HepG2 (cell line): ENCODE measurements at regions not wholly inside any gene's neighbourhood (a gene's known extent, or its start where the extent isn't known, plus 50 kb on each side); places are given as distances from the start of the nearest gene placed in this dataset.

Experiments
- ARID4A ChIP-seq: sonication (generic); formaldehyde crosslinking; IDR thresholded peaks from 2 replicates; pipeline ENCODE4 v1.5.0; 2020; ENCODE audit warnings: mild to moderate bottlenecking, missing genetic modification reagents, borderline replicate concordance
- BRD4 ChIP-seq: sonication (generic); formaldehyde crosslinking; IDR thresholded peaks from 2 replicates; pipeline ENCODE4 v1.4.0; 2020; ENCODE audit warnings: missing genetic modification reagents
- CBX2 ChIP-seq, 2 experiments: fragments of 200-600 bp in 1 of 2; sonication (generic); formaldehyde crosslinking in 1 of 2; IDR thresholded peaks; 2 replicates each; pipeline versions ENCODE4 v1.7.0 to v1.8.1; 2018 to 2022; ENCODE audit warnings: low read depth in 2 of 2, low read length in 1 of 2, mild to moderate bottlenecking in 1 of 2, missing genetic modification reagents in 1 of 2
- MED13 ChIP-seq: sonication (generic); formaldehyde crosslinking; IDR thresholded peaks from 2 replicates; pipeline ENCODE4 v1.5.0; 2020; ENCODE audit warnings: missing genetic modification reagents
- PLRG1 ChIP-seq: fragments of 450-650 bp; conservative IDR thresholded peaks from 2 replicates; pipeline ENCODE4 v1.6.1; 2016
- ZNF318 ChIP-seq: sonication (generic); formaldehyde crosslinking; IDR thresholded peaks from 2 replicates; pipeline ENCODE4 v1.4.0; 2020; ENCODE audit warnings: mild to moderate bottlenecking, missing genetic modification reagents
- ZSCAN9 ChIP-seq: IDR thresholded peaks from 2 replicates; pipeline ENCODE4 v1.6.1; 2016; ENCODE audit warnings: borderline replicate concordance
- TF ChIP-seq, protein P1 (sequence below): sonication (generic); formaldehyde crosslinking; conservative IDR thresholded peaks from 2 replicates; pipeline ENCODE4 v1.8.1; 2023; ENCODE audit warnings: missing genetic modification reagents

- TF ChIP-seq ZNF318 (CRISPR knock-in tag) (no peak), PLRG1 (no peak), MED13 (no peak), CBX2 (IDR thresholded peaks at IDR 0.05; ENCODE audit: low read depth, low read length) (no peak), CBX2 (CRISPR knock-in tag; IDR thresholded peaks at IDR 0.05; ENCODE audit: low read depth) (no peak), ARID4A (CRISPR knock-in tag) (no peak), ZSCAN9 (no peak), BRD4 (CRISPR knock-in tag) (no peak)
- TF ChIP-seq, protein P1, sequence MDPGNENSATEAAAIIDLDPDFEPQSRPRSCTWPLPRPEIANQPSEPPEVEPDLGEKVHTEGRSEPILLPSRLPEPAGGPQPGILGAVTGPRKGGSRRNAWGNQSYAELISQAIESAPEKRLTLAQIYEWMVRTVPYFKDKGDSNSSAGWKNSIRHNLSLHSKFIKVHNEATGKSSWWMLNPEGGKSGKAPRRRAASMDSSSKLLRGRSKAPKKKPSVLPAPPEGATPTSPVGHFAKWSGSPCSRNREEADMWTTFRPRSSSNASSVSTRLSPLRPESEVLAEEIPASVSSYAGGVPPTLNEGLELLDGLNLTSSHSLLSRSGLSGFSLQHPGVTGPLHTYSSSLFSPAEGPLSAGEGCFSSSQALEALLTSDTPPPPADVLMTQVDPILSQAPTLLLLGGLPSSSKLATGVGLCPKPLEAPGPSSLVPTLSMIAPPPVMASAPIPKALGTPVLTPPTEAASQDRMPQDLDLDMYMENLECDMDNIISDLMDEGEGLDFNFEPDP: no peak
Measured at GRCh38 chr10:9244864-9245263, 1190.4 kb downstream of the GATA3 start (continued).
